Hypothalamus (tissue), 51 donors: ENCODE measurements at regions not wholly inside any gene's neighbourhood (a gene's known extent, or its start where the extent isn't known, plus 50 kb on each side); places are given as distances from the start of the nearest gene placed in this dataset.
"Not testable (repeated sequence)": the region's sequence is repeated elsewhere in the genome, so short reads cannot be mapped to it uniquely, and the experiment has no call there.

Experiments
- DNase-seq, 51 donors: peaks; one replicate each; lab custom pipeline; 2025; lab: John Stamatoyannopoulos, UW

DNA sequence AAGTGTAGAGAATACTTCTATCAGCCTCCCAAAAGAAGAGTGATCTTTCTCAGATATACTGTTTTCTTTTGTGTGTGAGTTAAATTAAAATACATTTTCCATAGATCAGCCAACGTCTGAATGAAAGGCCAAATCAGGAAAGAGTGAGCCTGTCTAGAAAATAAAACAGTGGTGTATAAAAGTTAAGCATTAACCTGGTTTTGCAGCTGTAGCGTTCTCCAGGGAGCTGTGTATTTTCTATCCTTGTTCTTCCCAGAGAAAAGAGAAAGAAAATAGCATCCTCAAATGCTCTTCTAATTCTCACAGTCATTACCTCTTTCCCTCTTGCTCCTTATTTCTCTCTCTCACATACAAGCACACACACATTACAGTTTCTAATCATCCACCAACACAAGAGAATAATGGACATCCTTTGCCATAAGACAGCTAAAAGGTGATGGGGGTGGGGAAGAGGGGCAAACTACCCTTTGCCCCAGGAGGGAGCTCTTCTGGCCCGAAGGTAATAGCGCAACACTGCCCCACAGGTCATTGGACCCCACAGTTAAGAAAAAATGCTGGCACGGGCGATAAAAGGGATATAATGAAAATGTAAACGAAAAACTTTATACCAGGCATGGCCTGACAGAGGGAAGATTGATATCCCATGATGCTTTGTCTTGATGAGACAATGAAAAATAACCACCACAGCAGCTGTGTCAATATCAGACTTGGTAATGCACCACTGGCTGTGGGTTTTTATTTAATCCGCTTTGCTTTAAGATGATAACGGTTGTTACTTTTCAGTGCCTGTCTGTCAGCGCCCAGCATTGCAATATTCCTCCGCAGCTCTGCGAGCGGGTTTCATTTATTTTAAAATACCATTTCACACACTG lies 150.3 kb downstream of the NUF2 start:
- DNase-seq, result no peak

DNA sequence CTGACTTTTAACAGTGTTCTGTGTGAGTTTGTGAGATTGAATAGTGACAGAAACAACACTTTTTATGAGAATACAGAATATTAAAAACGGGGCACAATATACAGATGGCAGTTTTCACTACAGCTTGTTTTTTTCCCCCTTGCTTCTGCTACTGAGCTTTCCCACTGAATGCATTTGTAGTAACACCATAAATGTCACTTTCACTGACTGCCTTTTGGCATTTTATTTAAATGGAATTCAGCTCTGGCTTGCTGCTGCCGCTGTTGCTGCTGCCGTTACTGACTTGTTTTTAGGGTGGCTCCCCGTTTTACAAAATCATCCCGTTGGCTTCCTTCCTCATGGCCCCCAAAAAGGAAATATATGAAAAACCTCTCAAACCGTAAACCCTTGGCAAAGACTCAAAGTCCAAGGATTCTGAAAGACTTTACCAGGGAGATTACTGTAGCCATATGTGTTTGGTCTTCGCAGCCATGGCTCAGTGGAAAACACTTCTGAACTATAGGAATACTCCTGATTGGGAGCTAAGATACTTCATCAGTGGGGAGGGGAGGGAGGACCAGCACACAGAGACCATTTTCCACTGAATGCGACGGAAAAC lies 151.0 kb downstream of the NUF2 start:
- no peak for DNase-seq

DNA sequence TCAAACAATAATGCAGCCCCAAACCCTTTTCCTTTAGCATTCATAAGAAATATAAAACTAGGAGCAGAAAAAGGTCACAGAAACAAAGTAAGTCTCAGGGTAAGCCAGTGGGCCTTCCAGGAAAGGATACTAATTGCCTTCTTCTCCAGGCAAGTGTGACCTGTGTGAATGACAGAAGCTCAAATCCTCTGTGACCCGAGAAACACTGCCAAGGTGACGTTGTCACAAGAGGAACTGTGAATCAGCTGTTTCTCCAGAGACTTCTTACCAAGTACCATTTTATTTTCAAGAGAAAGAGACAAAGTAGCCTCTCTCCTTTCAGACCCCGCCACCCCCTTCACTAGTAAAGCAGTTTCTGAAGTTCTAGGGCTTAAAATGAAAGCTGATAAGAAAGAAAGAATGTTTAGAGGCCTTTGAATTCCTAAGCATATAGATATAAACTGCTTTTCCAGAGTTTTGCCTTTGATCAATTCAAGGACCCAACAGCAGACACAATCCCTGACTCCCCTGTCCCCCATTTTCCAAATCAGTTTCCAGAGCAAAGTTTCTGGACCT lies 155.6 kb downstream of the NUF2 start:
- DNase-seq, result no peak

DNA sequence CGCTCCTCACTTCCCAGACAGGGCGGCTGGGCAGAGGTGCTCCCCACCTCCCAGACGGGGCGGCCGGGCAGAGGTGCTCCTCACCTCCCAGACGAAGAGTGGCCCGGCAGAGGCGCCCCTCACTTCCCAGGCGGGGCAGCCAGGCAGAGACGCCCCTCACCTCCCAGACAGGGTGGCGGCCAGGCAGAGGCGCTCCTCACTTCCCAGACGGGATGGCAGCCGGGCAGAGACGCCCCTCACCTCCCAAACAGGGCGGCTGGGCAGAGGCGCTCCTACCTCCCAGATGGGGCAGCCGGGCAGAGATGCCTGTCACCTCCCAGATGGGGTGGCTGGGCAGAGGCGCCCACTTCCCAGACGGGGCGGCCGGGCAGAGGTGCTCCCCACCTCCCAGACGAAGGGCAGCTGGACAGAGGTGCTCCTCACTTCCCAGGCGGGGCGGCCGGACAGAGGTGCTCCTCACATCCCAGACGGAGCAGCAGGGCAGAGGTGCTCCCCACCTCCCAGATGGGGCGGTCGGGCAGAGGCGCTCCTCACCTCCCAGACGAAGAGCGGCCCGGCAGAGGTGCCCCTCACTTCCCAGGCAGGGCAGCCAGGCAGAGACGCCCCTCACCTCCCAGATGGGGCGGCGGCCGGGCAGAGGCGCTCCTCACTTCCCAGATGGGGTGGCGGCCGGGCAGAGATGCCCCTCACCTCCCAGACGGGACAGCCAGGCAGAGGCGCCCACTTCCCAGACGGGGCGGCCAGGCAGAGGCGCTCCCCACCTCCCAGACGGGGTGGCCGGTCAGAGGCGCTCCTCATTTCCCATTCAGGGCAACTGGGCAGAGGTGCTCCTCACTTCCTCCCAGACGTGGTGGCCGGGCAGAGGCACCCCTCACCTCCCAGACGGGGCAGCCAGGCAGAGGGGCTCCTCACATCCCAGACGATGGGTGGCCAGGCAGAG lies 176.9 kb downstream of the NUF2 start:
- DNase-seq, result not testable (repeated sequence)

DNA sequence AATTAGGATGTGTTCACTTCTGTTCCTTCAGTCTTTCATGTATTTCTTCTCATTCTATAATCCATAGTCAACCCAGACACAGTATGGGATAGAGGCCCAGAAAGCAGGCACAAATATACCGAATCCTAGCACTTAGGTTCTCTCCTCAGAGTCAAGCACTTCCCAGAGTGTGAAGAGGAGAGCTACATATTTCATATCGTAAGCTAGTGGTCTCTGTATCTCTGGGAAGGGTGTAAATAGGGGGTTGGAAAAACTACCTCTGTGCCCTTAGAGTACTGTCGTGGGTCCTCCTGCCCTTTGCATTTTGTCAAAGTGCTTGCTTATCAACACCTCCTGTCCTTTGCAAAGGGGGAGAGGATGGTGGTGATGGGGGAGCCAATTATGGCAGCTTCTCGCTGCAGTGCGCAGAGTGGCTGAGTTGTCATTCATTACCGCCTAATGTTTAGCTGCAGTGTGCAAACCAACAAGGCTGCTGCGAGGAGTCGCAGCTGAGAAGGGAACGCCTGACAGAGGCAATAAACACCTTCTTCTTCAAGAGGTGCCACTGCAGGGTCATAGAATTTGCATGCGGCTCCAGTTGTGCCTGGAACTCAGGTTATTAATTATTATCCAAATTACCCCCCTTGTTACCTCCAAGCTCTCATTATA lies 182.7 kb downstream of the NUF2 start:
- DNase-seq, result no peak

DNA sequence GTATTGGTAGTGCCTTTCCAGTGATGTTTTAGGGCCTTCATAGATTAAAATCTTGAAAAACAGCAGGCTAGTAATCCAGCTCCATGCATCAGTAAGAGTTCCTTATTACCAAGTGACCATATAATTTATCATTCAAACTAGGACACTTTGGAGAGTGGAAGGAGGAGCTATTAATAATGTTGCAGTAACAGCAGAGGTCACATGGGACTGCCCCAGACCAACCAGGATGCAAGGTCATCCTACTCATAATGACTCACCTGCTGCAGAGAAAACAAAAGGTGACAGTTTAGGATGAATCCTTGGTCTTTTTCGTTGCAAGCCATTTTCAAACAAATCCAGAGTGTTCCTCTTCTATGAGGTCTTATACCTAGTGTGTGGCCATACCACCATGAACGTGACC lies 187.4 kb downstream of the NUF2 start:
- no peak for DNase-seq

DNA sequence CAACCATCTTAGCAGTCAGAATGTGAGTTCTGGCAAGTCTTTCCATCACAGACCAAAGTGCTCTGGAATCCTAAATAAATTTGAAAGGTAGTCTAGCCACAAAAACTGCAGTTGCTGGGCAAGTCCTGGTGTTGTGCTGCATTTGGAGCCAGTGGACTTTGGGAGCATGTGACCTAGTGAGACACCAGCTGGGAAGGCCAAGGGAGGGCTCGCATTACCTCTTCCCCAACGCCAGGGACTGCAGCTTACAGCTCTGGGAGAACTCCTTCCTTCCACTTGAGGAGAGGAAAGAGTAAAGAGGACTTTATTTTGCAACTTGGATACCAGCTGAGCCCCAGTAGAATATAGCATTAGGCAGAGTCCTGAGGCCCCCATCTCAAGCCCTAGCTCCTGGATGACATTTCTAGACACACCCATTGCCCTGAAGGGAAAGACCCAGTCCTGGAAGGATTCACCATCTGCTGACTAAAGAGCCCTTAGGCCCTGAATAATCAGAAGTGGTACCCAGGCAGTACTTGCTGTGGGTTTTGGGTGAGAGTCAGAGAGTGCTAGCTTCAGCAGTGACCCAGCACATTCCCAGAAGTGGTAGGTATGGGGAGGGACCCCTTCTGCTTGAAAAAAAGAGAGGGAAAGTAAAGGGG lies 190.7 kb downstream of the NUF2 start:
- DNase-seq, result no peak

DNA sequence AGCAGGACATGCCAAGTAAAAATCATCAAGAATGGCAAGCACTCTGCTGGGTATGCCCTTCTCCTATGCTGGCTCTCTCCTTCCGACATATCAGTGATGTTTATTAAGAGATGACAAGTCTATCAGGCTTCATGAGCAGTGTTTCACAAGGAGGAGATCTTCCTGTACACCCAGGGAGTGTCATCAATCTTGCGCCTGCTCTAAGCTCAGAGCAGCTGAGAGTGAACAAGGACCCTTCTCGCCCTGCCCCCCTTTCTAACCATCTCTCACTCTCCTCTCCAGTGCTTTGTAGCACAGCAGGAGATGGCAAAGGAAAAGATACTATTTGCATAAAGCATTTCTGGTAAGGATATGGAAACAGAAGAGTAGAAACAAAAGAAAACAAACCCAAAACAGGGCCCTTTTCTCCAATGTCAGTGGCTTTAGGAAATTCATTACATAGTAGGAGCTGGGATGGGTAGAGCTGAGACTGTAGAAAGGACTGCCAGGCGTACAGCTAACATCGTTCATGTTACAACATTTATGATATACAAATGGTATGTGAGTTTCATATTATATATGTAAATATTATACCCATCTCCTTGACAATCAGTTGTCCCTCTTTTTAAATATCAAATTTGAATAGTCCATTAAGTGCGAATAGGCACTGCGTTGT lies 201.7 kb downstream of the NUF2 start:
- DNase-seq, result no peak

DNA sequence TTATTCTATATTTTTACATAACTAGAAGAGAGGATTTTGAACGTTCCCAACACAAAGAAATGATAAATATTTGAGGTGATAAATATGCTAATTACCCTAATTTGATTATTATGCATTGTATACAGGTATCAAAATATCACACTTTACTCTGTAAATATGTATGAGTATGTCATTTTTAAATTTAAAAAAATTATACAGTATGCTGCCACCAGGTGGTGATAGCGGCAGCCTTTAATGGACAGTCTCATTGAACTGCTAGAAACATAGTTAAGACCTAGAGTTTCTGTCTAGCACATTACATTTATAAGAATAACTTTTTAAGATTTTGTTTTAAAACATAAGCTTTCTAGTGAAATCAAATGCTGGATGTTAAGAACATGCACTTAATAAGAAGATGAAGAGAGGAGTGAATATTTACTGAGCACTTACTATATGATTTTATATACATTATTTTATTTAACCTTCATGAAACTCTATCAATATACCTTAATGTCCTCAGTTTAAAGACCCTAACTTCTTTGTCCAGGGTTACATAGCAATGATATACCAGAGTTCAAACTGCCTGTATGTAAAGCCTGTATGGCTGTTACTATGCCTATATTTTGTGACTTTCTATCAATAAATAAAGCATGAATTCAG lies 207.1 kb downstream of the NUF2 start:
- DNase-seq, result peak in 1 of 51 donors; percentile 2

DNA sequence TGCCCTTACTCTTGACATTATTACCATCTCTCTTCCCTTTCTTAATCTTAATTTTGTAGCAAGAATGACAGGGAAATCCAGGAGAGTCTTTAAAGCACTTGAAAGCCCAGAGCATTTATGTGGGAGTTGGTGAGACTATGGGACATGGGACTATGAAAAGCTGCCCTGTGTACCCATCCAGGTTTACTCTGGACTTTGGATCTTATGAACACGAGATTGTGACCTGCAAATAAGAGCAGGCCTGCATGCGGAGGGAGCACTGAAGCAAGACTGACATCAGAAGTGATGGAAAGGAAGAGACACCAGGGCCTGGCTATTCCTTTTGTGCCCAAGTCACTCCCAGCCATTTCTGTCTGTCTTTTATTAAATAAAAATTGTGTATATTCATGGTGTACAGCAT lies 209.6 kb downstream of the NUF2 start:
- DNase-seq, result no peak

DNA sequence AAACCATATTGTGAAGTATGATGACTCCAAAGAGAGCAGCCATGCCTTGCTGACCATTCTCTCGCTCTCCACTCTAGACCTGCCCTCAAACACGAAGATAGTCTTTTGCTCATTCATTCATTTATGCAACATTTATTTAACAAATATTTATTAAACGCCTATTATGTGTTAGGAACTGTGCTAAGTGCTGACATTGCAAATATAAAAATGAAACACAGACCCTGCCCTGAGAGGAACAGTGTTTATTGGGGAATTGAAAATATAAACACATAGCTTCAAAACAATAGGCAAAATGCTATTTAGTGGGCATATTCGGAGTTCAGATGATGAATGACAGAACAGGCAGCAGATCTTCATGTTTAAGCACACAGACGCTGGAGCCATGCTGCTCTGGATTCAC lies 213.6 kb downstream of the NUF2 start:
- DNase-seq, result no peak

DNA sequence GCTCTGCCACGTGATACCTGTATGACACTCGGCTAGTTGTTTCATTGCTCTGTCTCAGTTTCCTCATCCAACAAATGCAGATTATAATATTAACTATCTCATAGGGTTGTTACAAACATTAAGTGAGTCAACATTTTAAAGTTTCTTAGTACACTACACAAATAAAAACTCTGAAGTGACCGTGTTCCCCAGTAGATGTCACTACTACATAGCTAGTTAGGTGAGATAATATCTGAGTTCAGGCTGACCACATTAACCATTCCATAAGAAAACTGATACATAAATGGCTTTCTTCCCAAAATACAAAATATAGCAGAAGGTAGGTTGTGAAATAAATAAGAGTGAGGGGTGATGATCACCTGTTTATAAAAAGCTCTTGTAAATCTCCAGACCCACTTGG lies 214.1 kb downstream of the NUF2 start:
- DNase-seq, result no peak

DNA sequence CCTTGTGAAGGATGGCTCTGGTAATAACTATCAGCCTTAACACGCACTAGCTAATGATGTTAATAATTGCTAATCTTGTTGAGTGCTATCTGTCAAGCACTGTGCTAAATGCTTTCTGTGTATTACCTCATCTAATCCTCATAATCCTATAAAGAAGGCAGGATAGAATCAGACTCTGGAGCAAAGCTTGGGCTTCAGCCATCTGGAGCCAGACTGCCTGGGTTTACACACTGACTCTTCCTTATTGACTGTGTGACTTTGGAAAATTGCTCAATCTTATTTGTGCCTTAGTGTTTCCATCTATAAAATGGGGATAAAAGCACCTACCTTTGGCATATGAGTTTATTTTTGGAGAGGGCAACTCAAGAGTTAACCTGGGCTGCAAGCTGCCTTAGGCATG lies 216.1 kb downstream of the NUF2 start:
- DNase-seq, result no peak

DNA sequence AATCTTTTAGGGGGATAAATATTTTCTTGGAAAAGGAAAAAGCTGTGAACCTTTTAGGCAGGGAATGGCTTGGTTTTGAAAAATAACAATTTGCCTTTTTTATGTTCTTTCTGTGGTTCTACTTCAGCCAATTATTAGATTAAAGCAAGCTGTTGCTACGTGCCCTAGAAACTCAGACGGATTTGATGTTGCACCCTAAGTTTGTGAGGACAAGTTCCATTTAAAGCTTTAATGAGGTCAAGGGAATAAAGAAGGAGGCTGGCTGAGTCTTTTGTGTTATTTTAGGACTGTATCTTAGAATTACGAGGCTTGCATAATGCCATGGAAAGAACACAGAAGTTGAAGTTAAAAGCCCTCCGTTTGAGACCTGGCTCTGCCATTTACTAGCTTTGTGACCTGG lies 216.9 kb downstream of the NUF2 start:
- no peak for DNase-seq

DNA sequence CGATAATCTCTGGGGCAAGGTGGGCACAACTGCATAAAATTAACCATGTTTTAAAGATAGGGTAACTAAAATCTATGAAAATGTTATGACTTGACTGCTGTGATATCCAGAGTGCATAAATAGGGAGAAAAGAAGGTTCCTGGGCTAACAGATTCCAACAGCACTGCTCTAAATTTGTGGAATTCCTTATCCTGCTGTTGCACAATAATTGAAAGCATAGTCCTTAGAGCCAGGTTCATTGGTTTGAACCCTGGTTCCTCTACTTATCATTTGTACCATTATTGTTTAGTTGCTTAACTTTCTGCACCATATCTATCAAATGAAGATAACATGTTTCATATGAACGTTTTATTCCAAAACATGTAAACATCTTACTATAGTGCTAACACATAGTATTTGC lies 219.0 kb downstream of the NUF2 start:
- DNase-seq, result no peak

DNA sequence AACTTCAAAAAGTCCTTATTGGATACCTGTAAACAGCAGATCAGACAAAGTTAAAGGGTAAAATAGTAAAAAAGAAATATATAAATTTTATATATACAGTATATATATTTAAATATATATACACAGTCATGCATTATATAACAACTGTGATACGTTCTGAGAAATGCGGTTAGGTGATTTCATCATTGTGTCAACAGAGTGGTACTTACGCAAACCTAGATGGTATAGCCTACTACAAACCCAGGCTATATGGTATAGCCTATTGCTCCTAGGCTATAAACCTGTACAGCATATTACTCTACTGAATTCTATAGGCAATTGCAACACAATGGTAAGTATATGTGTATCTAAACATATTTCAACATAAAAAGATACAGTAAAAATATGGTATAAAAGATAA lies 222.7 kb downstream of the NUF2 start:
- no peak for DNase-seq

DNA sequence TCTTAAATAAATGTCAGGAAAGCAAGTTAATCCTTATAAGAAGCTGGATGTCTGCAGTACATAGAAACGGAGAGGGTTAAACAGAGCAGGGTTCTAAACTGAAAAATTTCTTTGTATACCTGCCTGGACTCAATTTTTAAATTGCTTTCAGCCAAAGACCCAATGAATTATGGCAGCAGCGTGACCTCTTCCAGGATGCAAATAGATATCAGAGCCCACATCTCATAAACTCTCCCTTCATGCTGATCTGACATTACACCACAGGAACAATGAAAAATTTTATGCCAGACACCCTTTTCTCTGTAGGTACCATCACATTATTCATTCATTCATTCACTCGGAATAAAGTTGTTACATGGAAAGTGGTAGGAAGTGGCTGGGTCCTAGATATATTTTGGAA lies 236.4 kb downstream of the NUF2 start:
- no peak for DNase-seq

DNA sequence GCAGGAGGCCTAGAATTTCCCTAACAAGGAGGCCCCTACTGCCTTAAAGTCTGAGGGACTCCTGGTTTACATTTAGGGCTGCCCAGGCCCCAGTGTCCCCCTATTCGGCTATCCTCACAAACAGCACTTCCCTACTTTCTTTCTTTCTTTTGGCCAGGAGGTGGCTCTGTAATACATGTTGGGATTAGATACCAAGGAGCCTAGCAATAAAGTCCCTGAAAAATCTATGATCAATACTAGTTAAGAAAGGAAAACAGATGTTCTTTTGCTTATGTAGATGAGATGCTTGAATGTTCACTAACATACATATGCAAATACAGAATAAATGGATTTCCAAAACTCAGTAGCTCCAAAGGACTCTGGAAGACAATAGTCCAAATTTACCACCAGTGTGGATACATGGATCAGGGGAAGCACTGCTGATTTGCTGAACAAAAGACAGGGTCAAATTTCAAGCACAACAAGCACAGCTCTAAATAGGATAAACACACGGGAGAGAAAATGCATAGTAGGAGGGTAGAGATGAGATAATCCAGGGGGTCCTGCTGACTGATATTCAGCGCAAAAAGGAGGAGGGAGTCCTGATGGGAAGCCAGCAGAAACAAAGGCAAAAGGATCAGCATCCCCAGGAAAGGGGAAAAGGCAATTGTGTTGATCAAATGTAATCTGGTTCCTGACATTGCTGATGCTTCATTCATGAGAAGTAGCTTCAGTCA lies 240.0 kb downstream of the NUF2 start:
- DNase-seq, result peak in 1 of 51 donors; percentile 4
